PC-3 (cell line): ENCODE measurements at regions not wholly inside any gene's neighbourhood (a gene's known extent, or its start where the extent isn't known, plus 50 kb on each side); places are given as distances from the start of the nearest gene placed in this dataset.

Experiments
- CTCF ChIP-seq: fragments of 300-600 bp; sonication (generic); conservative IDR thresholded peaks from 2 replicates; pipeline ENCODE4 v1.5.1; 2017; ENCODE audit warnings: antibody characterized with exemption, low read depth, mild to moderate bottlenecking, low read length
- EZH2 ChIP-seq: fragments of 300-600 bp; sonication (generic); IDR thresholded peaks from one replicate; pipeline ENCODE4 v1.6.1; 2017; ENCODE audit warnings: antibody characterized with exemption, mild to moderate bottlenecking, low read length; ENCODE audit not compliant: unreplicated experiment

GRCh38 chr2:196314780-196315179 is 143.4 kb upstream of the STK17B start:
- TF ChIP-seq CTCF (peak; percentile 27; the same call in 1 of the 2 replicates), EZH2 (no peak)
